ENCODE measurements at regions not wholly inside any gene's neighbourhood (a gene's known extent, or its start where the extent isn't known, plus 50 kb on each side); places are given as distances from the start of the nearest gene placed in this dataset.
A peak's percentile ranks its signal among the peaks of the same experiment; 100 is the strongest.

DNA sequence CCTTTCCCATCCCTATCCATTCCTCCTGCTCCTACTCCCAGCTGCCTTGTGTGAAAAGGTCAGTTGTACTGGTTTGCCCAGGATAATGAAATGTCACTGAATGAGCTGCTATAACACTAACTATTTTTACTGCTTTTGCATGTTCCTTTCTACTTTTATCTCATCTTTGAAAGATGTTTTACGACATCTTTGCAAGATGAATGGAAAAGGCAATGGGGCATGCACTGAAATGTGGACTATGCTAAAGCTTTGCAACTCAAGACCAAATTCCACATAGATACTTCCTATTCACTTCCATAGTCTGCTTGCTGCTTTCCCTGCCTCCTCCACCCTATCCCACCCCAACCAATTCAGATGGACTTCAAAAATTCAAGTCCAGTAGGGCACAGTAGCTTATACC lies 111.3 kb downstream of the SETD4 start:
- no peaks in the 10 kb centered on the region for H3K4me1 Mint-ChIP-seq (ENCODE audit: low read depth)
- H3K4me3 Mint-ChIP-seq = no peak overlapping the region

DNA sequence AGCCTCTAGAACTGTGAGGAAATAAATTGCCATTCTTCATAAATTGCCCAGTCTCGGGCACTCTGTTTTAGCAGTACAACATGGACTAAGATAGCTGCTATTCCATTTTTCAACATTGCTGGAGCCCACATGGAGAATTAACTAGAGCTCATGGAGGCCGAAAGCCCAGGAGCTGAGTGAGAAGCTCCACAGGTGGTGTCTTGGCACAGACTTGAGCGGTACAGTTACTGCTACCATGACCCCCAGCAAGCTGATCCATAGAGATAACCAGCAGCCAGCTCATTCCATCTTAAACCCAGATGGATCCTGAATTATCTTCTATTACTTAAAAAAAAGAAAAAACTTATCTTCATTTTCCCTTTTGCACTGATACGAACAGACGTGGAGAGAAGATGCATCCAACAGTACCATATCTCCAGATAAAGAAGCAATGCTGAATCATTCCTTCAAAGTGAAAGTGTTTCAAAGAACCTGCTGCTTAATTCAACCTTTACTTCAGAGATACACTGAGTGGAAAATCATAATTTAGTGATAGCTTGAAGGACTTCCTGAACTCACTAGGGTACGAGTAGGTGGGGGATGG lies 115.1 kb downstream of the SETD4 start:
- H3K4me1 Mint-ChIP-seq (ENCODE audit: low read depth) = no peaks in the 10 kb centered on the region
- H3K27me3 Mint-ChIP-seq = peaks cover 5% of the 10 kb centered on the region
- no peaks in the 10 kb centered on the region for H3K36me3 Mint-ChIP-seq (ENCODE audit: low read depth)
- H3K9me3 Mint-ChIP-seq = no peaks in the 10 kb centered on the region
- H3K27ac Mint-ChIP-seq = no peak overlapping the region
- H3K4me3 Mint-ChIP-seq = no peak overlapping the region

More for the DNA sequence above, 111.3 kb downstream of the SETD4 start:
- Mint-ChIP-seq H3K27ac (no peak overlapping the region), H3K9me3 (no peaks in the 10 kb centered on the region), H3K36me3 (ENCODE audit: low read depth) (no peaks in the 10 kb centered on the region), H3K27me3 (peaks cover 5% of the 10 kb centered on the region)

DNA sequence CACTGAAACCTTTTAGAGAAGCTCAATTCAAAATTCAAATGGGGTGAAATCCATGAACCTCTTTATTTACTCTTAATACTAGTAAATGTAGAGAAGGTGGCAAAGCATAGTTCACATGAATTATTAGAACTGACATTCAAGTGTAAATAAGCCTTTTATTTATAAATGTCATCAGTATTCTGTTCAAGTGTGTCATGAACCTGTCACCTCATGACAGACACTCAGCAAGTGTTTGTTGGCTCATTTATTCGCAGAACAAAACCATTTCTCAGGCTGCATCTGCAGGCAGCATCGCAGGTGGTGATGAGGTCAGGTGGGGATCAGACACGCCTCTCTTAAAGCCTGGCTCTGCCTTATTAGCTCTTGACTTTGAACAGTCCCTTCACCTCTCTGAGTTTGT lies 116.6 kb downstream of the SETD4 start:
- Mint-ChIP-seq H3K27ac (no peak overlapping the region), H3K4me1 (ENCODE audit: low read depth) (no peaks in the 10 kb centered on the region), H3K4me3 (no peak overlapping the region), H3K27me3 (peaks cover 9% of the 10 kb centered on the region), H3K9me3 (no peaks in the 10 kb centered on the region), H3K36me3 (ENCODE audit: low read depth) (no peaks in the 10 kb centered on the region)

DNA sequence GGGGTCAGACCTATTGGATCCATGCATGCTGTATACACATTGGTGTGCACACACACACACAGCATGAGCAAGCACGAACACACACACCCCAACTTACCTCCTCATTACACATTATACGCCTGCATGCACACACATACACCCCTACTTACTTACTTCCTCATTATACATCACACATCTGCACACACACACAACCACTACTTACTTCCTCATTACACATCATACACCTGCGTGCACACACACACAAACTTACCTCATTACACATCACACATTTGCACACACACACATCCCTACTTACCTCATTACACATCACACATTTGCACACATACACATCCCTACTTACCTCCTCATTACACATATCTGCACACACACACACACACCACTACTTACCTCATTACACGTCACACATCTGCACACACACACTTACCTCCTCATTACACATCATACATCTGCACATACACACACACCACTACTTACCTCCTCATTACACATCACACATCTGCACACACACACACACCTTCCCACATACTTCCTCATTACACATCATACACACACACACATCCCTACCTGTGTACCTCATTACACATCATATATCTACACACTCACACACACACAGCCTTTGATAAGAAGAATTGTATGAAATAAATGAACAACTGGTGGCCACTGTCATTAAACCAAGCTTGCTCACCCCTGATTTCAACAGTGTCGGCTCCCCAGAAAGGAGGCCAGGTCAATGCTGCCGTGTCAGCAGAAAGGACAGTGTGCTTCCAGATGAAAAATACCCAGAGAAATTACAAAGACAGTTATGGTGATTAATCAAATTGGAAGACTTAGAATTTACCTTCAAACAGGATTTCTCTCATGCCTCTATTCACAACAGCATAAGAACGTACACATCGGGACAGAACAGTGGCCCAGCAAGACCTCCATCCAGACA lies 117.8 kb downstream of the SETD4 start:
- no peak overlapping the region for H3K4me3 Mint-ChIP-seq
- no peaks in the 10 kb centered on the region for H3K36me3 Mint-ChIP-seq (ENCODE audit: low read depth)
- no peaks in the 10 kb centered on the region for H3K9me3 Mint-ChIP-seq
- H3K27ac Mint-ChIP-seq = no peak overlapping the region
- H3K27me3 Mint-ChIP-seq = peaks cover 9% of the 10 kb centered on the region
- H3K4me1 Mint-ChIP-seq (ENCODE audit: low read depth) = no peaks in the 10 kb centered on the region

DNA sequence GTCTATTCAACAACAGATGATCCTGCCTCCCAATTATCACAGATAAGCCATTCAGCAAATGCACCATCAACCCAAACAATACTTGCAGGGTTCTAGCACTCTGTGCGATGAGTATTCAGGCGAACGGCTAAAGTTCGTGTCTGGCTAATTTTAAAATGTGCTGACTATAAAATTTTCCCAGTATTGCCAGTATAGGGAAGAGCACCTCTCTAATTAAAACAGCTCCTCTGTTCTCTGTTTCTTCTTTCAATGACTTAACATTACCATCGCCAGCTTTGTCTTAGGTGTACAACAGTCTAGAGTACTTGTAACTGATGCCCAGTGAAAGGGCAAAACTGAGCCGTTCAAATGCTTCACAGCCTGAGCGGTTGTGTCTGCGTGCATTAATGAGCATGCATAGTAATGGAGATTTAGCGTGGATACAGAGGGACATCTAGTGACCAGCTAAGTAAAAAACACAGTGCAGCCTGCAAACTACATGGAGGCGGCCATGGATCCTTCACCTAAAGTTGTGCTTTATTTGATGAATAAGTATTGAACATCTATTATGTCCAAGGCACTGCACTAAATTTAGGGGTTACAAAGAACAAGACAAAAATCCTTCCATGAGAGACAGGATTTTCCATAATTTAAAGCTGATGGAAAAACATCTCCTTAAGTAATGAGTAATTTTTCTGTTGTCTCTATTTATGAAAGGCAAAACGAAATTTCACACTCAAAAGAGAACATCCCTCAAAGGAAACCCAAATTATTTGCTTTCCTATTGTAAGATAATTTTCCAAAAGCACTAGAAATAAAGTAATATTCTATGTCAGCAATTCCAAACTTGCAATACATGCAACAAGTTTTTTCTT lies 120.0 kb downstream of the SETD4 start:
- H3K4me3 Mint-ChIP-seq = no peak overlapping the region
- no peaks in the 10 kb centered on the region for H3K9me3 Mint-ChIP-seq
- H3K27ac Mint-ChIP-seq = no peak overlapping the region
- peaks cover 13% of the 10 kb centered on the region for H3K27me3 Mint-ChIP-seq
- H3K4me1 Mint-ChIP-seq (ENCODE audit: low read depth) = no peaks in the 10 kb centered on the region
- H3K36me3 Mint-ChIP-seq (ENCODE audit: low read depth) = no peaks in the 10 kb centered on the region

DNA sequence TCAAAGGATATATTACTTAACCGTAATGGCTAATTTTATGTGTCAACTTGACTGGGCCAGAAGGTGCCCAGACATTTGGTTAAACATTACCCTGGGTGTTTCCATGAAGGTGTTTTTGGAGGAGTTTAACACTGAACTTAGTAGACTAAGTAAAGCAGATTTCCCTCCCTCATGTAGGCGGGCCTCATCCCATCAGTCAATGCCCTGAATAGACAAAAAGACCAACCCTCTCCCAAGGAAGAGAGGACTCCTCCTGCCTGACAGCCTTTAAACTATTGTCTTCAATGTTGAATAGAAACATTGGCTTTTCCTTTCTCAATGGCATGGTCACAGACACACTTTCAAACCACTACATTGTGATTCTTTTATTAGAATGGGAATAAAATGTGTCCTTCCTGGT lies 121.9 kb downstream of the SETD4 start:
- Mint-ChIP-seq H3K27me3 (peaks cover 13% of the 10 kb centered on the region), H3K4me1 (ENCODE audit: low read depth) (no peaks in the 10 kb centered on the region), H3K27ac (no peak overlapping the region), H3K4me3 (no peak overlapping the region), H3K9me3 (no peaks in the 10 kb centered on the region), H3K36me3 (ENCODE audit: low read depth) (no peaks in the 10 kb centered on the region)

DNA sequence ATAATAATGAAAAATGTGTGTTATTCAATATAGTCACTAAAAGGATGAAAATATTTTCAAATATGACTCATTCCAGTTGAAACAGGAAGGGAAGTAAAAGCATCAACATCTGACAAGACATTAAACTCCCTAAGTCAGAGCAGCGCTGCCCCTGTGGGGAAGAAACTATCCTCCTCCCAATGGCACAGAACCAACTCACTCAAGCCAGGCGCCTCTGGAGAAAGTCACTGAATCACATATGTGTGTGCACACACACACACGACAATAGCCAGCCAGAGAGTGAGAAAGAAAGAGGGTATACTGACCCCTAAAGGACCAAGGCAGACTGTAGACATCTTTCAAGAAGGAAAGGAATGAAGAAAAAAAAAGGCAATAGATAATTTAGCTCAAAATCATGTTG lies 126.9 kb downstream of the SETD4 start:
- Mint-ChIP-seq H3K4me1 (ENCODE audit: low read depth) (no peaks in the 10 kb centered on the region), H3K36me3 (ENCODE audit: low read depth) (no peaks in the 10 kb centered on the region), H3K4me3 (no peak overlapping the region), H3K27ac (no peak overlapping the region), H3K27me3 (peaks cover 4% of the 10 kb centered on the region), H3K9me3 (no peaks in the 10 kb centered on the region)

DNA sequence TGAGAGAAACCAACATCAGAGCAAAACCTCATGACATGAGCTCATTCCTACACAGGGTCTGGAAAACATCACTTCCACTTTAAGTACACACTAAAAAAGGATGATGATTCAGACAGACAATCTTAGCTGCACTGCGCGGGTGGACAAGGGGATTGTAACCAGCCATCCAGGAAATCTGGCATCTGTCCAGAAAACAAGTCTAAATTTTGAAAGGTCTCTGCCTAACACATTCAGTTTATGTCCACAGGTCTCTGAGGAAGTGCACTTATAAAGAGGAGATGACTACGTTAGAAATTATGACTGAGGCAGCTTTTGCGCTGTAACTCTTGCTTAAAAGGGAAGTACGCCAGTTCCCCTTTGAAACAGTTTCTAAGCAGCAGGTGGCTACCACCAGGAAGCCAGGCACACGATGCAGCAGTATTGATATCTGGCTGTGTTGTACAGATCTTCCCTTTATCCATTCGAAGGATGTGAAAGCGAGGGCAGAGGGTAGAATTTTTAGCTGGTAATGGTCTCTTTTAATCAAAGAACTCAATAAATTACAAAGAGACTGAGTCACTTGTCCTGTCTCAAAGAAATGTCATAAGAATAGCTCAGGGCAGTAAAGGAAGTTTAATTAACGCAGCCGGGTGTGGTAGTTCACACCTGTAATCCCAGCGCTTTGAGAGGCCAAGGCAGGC lies 128.0 kb downstream of the SETD4 start:
- Mint-ChIP-seq H3K4me3 (no peak overlapping the region), H3K36me3 (ENCODE audit: low read depth) (no peaks in the 10 kb centered on the region), H3K27me3 (peaks cover 4% of the 10 kb centered on the region), H3K4me1 (ENCODE audit: low read depth) (no peaks in the 10 kb centered on the region), H3K9me3 (no peaks in the 10 kb centered on the region), H3K27ac (no peak overlapping the region)

DNA sequence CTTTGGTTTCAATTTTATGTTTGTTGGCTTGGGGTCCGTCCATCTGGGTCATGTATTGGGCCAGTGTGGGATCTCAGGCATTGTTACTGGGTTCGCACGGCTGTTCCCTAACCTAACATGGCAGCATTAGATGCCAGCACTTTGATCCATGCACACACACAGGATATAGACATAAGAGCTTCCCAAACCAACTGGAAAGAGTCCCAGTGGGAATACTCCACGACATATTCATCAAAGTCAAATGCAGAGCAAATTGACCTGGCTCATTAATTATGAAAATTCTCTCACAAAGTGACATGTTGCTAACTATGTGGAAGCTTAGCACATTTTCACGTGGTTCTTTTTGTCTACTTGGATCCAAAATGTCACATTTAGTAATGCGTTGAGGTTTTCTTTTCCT lies 130.4 kb downstream of the SETD4 start:
- Mint-ChIP-seq H3K4me3 (no peak overlapping the region), H3K27me3 (peaks cover 6% of the 10 kb centered on the region), H3K4me1 (ENCODE audit: low read depth) (no peaks in the 10 kb centered on the region), H3K27ac (no peak overlapping the region), H3K36me3 (ENCODE audit: low read depth) (no peaks in the 10 kb centered on the region), H3K9me3 (no peaks in the 10 kb centered on the region)

DNA sequence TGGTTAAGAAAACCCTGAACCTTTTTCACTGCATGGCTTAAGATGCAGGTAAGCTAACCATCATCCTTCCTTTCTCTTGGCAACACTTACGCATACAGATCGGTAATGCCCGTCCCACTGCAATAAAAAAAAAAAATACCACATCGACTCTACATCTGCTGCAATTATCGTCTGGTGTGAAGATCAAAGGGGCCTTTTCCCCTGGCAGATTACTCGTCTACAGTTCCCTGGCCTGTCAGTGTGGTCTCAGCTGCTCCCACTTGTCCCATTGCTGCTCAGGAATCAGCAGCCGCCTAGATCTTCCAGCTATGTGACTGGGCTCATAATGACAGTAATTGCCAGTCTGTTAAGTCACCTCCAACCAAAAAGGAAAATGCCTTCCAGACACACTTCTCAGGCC lies 133.1 kb downstream of the SETD4 start:
- H3K4me1 Mint-ChIP-seq (ENCODE audit: low read depth) = no peaks in the 10 kb centered on the region

DNA sequence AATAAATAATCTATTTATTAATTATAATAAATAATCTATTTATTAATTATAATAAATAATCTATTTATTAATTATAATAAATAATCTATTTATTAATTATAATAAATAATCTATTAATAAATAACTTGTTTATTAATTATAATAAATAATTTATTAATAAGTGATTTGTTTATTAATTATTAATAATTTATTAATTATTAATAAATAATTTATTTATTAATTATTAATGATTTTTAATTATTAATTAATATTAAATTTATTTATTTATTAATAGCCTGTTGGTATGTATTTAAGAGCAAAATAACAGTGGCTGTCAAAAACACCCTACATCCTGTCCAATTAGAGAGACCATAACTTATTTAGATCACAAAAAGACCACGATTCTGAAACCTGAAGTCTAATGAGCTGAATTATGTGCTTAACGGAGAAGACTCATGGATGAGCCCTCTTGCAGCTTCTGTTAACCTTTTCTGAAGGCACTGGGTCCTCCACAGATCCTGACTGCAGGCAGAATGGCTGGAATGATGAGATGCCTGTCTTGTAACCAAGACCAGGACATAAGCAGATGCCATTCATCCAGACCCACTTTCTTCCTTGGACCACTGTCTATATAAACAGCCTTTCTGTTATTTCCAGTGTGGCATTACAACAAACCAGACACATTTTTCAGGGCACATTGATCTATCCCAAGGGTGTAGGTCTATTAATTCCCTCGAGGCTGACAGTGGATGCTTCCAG lies 134.2 kb downstream of the SETD4 start:
- Mint-ChIP-seq H3K4me3 (no peak overlapping the region), H3K27me3 (peaks cover 18% of the 10 kb centered on the region), H3K27ac (no peak overlapping the region), H3K4me1 (ENCODE audit: low read depth) (no peaks in the 10 kb centered on the region), H3K36me3 (ENCODE audit: low read depth) (no peaks in the 10 kb centered on the region), H3K9me3 (no peaks in the 10 kb centered on the region)

More for the DNA sequence above, 133.1 kb downstream of the SETD4 start:
- H3K4me3 Mint-ChIP-seq = no peak overlapping the region
- H3K36me3 Mint-ChIP-seq (ENCODE audit: low read depth) = no peaks in the 10 kb centered on the region
- H3K9me3 Mint-ChIP-seq = no peaks in the 10 kb centered on the region
- H3K27ac Mint-ChIP-seq = no peak overlapping the region
- peaks cover 11% of the 10 kb centered on the region for H3K27me3 Mint-ChIP-seq

DNA sequence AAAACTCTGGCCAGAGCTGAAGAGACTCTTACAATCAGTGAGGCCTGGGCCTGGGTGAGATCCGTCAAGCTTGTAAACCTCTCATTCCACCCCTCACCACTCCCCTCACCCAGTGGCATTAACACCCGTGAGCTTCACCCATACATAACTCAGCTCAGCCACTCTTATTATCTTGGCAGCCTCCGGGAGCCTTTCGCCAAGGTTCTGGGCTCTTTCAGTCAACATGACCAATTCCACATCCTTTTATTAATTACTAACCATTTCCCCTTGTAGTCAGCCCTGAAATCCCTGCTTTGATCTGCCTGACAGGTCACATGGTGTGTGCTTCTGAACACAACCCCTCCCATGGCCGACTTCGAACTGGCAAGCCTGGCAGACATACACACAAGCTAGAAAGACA lies 134.8 kb downstream of the SETD4 start:
- no peak overlapping the region for H3K4me3 Mint-ChIP-seq
- no peak overlapping the region for H3K27ac Mint-ChIP-seq
- no peaks in the 10 kb centered on the region for H3K4me1 Mint-ChIP-seq (ENCODE audit: low read depth)
- peaks cover 18% of the 10 kb centered on the region for H3K27me3 Mint-ChIP-seq
- no peaks in the 10 kb centered on the region for H3K9me3 Mint-ChIP-seq
- H3K36me3 Mint-ChIP-seq (ENCODE audit: low read depth) = no peaks in the 10 kb centered on the region

DNA sequence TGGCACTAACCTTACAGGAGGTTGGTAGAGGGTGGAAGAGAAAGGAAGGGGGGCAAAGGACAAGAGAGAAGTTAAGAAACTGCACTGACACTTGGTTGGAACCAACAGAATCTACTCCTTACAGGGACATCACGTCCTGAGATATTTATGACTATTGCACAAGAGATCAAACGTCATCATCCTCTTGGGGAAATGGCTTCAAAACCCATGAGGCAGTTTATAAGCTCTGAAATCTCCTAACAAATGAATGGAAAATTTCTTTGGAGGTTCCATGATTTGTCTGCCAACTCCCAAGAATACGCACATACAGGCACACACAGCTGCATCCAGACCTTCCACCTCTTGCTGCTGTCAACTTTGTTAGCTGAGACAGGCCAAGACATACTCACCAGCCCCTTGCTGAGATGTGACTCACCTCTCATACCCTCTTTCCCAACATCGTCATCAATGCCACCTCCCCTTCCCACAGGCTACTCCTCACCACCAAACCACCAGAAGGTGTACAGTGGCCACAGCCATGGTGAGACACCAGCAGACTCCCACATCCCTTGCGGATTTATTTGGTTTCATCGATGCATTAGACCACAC lies 135.5 kb downstream of the SETD4 start:
- Mint-ChIP-seq H3K9me3 (no peaks in the 10 kb centered on the region), H3K27me3 (peaks cover 19% of the 10 kb centered on the region), H3K27ac (peak overlapping the region; percentile 9), H3K4me3 (no peak overlapping the region), H3K4me1 (ENCODE audit: low read depth) (no peaks in the 10 kb centered on the region), H3K36me3 (ENCODE audit: low read depth) (no peaks in the 10 kb centered on the region)

DNA sequence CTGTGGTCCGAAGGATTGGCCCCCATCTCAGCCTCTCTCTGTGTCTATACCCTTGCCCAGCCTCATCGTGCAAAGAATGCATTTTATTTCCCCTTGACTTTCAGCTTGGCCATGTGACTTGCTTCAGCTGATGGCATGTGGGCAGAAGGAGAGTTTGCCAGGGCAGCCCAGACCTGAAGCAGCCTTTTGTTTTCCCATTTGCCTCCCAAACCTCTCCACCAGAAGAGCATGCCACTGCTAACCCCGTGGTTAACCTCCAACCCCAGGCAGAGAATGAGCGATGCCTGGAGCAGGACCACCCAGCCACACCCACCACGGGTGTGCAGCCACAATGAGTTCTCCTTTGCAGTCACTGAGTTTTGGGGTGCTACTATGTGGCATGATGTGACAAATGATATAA lies 136.4 kb downstream of the SETD4 start:
- Mint-ChIP-seq H3K4me1 (ENCODE audit: low read depth) (no peaks in the 10 kb centered on the region), H3K27ac (no peak overlapping the region), H3K27me3 (peaks cover 23% of the 10 kb centered on the region), H3K36me3 (ENCODE audit: low read depth) (no peaks in the 10 kb centered on the region), H3K4me3 (no peak overlapping the region), H3K9me3 (peaks cover 3% of the 10 kb centered on the region)
